ENCODE measurements at regions not wholly inside any gene's neighbourhood (a gene's known extent, or its start where the extent isn't known, plus 50 kb on each side); places are given as distances from the start of the nearest gene placed in this dataset.

DNA sequence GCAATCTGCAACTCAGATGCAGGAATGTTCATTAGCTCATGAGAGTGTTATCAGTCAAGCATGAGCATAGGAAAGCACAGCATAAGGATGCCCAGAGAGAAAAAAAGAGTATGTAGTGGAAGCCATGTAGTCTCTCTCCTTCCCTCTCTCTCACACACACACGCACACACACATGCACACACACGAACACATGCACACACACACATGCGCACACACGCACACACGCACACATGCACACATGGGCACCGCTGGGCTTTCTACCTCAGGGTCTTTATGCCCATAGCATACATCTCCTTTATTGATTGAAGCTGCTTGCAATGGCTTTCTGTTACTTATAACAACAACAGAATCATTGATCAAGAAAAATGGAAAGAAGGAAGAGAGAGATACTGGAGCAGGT is 240.9 kb downstream of the ETNK1 start:
- Histone ChIP-seq H3K4me3 (ENCODE audit: low read length) (no peak overlapping the region), H3K79me2 (ENCODE audit: low read length) (no peaks in the 10 kb centered on the region), H3K9me3 (ENCODE audit: insufficient read depth, low read length) (no peaks in the 10 kb centered on the region), H3K4me1 (ENCODE audit: low read length) (no peaks in the 10 kb centered on the region), H3K27me3 (ENCODE audit: low read depth, low read length) (peaks cover 18% of the 10 kb centered on the region; the same call in 1 of the 2 replicates), H2AFZ (ENCODE audit: low read depth, low read length) (no peak overlapping the region), H4K20me1 (ENCODE audit: insufficient read depth, low read length) (no peaks in the 10 kb centered on the region), H3K9ac (ENCODE audit: low read length) (no peak overlapping the region), H3K4me2 (ENCODE audit: low read length) (no peak overlapping the region), H3K36me3 (replicated peaks; ENCODE audit: low read depth, low read length) (no peaks in the 10 kb centered on the region), H3K27ac (ENCODE audit: low read length) (no peak overlapping the region)
- no peak for TF ChIP-seq CTCF (IDR thresholded peaks at IDR 0.05; ENCODE audit: low read depth, low read length)
- no peak for TF ChIP-seq EZH2phosphoT487 (IDR thresholded peaks at IDR 0.05; ENCODE audit: low read depth)

DNA sequence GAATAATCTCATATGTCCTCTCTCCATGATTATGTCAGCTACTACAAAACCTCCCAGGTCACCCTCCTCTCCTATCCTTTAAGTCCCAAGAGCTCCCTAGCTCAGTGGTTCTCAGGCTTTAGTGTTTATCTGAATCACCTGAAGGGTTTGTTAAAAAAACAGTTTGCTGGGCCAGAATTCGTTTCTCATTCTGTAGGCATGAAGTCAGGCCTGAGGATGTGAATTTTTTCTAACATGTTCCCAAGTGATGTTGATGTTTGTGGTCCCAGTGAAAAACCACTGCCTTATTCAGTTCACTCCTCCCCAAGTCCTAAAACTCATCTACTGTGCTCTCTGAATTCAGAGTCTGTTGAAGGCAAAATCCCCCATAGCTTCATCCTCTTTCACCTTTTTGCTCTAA is 241.4 kb downstream of the ETNK1 start:
- Histone ChIP-seq H4K20me1 (ENCODE audit: insufficient read depth, low read length) (no peaks in the 10 kb centered on the region), H3K9me3 (ENCODE audit: insufficient read depth, low read length) (no peaks in the 10 kb centered on the region), H2AFZ (ENCODE audit: low read depth, low read length) (no peak overlapping the region), H3K27ac (ENCODE audit: low read length) (no peak overlapping the region), H3K4me2 (ENCODE audit: low read length) (no peak overlapping the region), H3K4me1 (ENCODE audit: low read length) (no peaks in the 10 kb centered on the region), H3K4me3 (ENCODE audit: low read length) (no peak overlapping the region), H3K9ac (ENCODE audit: low read length) (no peak overlapping the region), H3K36me3 (replicated peaks; ENCODE audit: low read depth, low read length) (no peaks in the 10 kb centered on the region), H3K79me2 (ENCODE audit: low read length) (no peaks in the 10 kb centered on the region), H3K27me3 (ENCODE audit: low read depth, low read length) (peaks cover 14% of the 10 kb centered on the region; the same call in 1 of the 2 replicates)
- TF ChIP-seq EZH2phosphoT487 (IDR thresholded peaks at IDR 0.05; ENCODE audit: low read depth) (no peak), CTCF (IDR thresholded peaks at IDR 0.05; ENCODE audit: low read depth, low read length) (no peak)

DNA sequence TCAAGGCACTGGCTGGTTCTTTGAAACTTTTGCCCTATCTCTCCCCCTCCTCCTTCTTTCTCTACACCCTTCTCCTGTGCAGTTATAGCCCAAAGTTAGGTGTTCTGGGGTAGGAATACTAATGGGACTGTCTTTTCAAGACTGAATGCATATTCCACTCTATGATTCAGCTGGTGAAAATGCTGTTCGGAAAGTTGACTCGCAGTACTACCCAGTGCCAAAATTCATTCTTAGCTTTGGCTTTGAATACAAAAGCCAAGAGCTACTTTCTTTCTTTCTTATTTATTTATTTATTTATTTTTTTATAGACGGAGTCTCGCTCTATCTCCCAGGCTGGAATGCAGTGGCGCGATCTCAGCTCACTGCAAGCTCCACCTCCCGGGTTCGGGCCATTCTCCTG is 249.2 kb downstream of the ETNK1 start:
- Histone ChIP-seq H3K4me1 (ENCODE audit: low read length) (no peaks in the 10 kb centered on the region), H3K36me3 (replicated peaks; ENCODE audit: low read depth, low read length) (no peaks in the 10 kb centered on the region), H4K20me1 (ENCODE audit: insufficient read depth, low read length) (no peaks in the 10 kb centered on the region), H3K4me3 (ENCODE audit: low read length) (no peak overlapping the region), H3K9me3 (ENCODE audit: insufficient read depth, low read length) (no peaks in the 10 kb centered on the region), H2AFZ (ENCODE audit: low read depth, low read length) (no peak overlapping the region), H3K79me2 (ENCODE audit: low read length) (no peaks in the 10 kb centered on the region), H3K4me2 (ENCODE audit: low read length) (no peak overlapping the region), H3K9ac (ENCODE audit: low read length) (no peak overlapping the region), H3K27me3 (ENCODE audit: low read depth, low read length) (no peaks in the 10 kb centered on the region), H3K27ac (ENCODE audit: low read length) (no peak overlapping the region)
- TF ChIP-seq CTCF (IDR thresholded peaks at IDR 0.05; ENCODE audit: low read depth, low read length): no peak
- TF ChIP-seq EZH2phosphoT487 (IDR thresholded peaks at IDR 0.05; ENCODE audit: low read depth): no peak

DNA sequence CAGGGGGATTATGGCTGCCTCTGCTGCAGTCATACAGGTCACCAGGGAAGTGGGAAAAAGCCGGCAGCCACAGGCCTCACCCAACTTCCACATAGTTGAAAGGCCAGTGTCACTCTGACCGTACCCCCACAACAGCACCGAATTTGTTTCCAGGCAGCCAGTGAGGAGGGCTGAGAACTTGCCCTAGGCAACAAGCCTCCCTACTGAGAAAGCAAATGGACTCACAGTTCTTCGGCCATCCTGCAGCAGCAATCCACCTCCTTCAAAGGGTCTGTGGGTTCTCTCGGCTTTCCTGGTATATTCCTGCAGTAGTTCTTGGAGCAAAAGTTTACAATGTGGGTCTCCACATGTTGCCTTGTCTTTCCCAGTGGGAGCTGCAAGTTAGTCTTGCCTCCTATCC is 251.3 kb downstream of the ETNK1 start:
- H3K9me3 ChIP-seq (ENCODE audit: insufficient read depth, low read length): no peaks in the 10 kb centered on the region
- H3K36me3 ChIP-seq (replicated peaks; ENCODE audit: low read depth, low read length): no peaks in the 10 kb centered on the region
- no peaks in the 10 kb centered on the region for H4K20me1 ChIP-seq (ENCODE audit: insufficient read depth, low read length)
- no peak overlapping the region for H2AFZ ChIP-seq (ENCODE audit: low read depth, low read length)
- H3K4me3 ChIP-seq (ENCODE audit: low read length): no peak overlapping the region
- no peak overlapping the region for H3K27ac ChIP-seq (ENCODE audit: low read length)
- H3K9ac ChIP-seq (ENCODE audit: low read length): no peak overlapping the region
- H3K79me2 ChIP-seq (ENCODE audit: low read length): no peaks in the 10 kb centered on the region
- H3K4me1 ChIP-seq (ENCODE audit: low read length): no peaks in the 10 kb centered on the region
- TF ChIP-seq CTCF (IDR thresholded peaks at IDR 0.05; ENCODE audit: low read depth, low read length) (no peak), EZH2phosphoT487 (IDR thresholded peaks at IDR 0.05; ENCODE audit: low read depth) (no peak)
- H3K4me2 ChIP-seq (ENCODE audit: low read length): no peak overlapping the region
- no peaks in the 10 kb centered on the region for H3K27me3 ChIP-seq (ENCODE audit: low read depth, low read length)
